GM04503 (cell line): ENCODE measurements at regions not wholly inside any gene's neighbourhood (a gene's known extent, or its start where the extent isn't known, plus 50 kb on each side); places are given as distances from the start of the nearest gene placed in this dataset.

Experiments used
- DNase-seq: peaks from one replicate; pipeline ENCODE4 v3.0.0-alpha.2; 2012; ENCODE audit warnings: low read depth

- DNase-seq: no peak
Measured at GRCh38 chr12:126704609-126705008, 1562.4 kb upstream of the TMEM132C start.

- DNase-seq: no peak
Measured at GRCh38 chr12:126706300-126706699, 1560.7 kb upstream of the TMEM132C start.

- DNase-seq: peak; percentile 5
Measured at GRCh38 chr12:126708492-126708896, 1558.5 kb upstream of the TMEM132C start.

DNA sequence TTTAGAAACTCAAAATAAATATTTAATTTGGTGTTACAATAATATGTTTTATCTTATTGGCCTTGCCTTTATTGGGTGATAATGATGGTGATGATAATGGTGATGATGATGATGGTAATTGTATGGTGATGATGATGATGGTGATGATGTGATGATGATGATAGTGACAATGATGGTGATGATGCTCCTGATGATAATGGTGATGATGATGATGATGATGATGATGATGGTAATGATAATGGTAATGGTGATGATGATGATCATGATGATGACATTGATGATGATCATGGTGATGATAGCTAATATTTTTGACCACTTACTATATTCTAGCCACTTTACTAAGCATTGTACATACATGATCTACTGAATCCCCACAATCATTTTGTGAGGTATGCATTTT lies 1548.6 kb upstream of the TMEM132C start:
- DNase-seq: no peak

DNA sequence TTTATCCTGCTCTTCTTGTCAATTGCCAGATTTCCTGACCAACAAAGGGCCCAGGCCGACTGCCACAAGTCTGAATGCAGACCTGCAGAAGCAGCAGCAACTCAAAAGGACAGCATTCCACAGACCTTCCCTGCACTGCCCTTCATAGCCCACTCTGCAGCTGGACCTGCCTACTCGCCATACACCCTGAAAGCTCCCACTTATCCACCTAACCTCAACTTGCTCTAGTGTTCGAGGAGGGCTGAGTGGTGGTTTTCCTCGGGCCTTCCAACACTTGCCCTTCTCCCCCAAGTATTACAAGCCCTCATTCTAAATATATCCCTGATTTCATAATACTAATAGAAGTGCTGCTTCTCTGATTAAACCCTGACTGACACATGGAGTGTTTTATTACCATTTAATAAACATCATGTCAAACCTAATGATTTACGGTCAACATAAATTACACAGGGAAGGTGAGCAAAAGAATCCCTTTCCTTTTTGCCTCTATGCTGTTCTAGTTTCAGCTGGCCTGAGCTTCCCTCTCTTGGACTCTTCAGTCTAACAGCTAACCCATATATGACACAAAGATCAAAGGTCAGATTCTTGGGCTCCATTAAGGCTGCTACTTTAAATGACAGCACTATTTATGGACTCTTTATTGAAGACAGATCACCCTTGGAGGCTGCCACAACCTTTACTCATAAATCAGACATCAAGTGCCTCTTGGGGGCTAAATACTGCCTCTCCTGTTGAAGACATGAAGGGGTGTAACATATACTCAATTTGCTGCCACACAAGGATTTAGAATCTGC lies 1546.9 kb upstream of the TMEM132C start:
- DNase-seq: no peak

GRCh38 chr12:126726481-126727217 lies 1540.3 kb upstream of the TMEM132C start:
- DNase-seq: no peak

GRCh38 chr12:126727218-126728075 lies 1539.5 kb upstream of the TMEM132C start:
- DNase-seq: no peak

DNA sequence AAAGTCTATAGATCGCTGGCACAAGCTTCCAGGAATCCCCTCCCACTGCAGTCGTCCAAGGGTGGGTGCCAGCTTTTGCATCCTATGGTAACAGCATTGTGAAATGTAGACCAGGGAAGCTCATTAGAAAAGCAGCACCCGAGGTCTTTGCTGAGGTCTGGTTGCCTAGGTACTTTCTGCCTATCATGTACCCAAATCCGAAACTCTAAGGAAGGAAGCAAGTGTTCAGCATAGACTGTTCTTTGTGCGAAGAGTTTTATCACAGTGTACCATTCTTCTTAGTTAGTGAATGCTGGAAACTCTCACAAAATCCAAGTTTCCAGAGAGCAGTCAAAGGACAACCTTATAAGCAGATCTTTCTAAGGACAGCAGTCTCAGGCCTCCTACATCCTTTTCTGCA lies 1532.7 kb upstream of the TMEM132C start:
- DNase-seq: no peak

DNA sequence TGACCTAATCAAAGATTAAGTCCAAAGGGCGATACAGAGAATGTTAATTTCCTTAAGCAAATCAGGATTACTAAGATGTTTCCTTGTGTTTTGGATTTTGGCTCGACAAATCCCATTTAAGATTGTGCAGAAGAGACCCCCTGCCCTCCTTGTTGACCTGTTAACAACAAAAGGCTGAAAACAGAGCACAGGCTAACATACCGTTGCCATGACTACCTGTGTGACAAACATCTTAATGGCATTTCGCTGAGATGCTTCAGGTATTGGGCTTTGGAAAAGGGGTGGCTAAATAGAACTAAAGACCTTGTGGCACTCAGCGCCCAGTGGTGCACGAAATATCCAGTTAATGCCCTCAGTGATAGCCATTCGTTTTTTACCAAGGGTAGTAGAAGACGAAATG lies 1532.3 kb upstream of the TMEM132C start:
- DNase-seq: no peak

GRCh38 chr12:126741536-126742240 lies 1525.3 kb upstream of the TMEM132C start:
- DNase-seq: no peak

DNA sequence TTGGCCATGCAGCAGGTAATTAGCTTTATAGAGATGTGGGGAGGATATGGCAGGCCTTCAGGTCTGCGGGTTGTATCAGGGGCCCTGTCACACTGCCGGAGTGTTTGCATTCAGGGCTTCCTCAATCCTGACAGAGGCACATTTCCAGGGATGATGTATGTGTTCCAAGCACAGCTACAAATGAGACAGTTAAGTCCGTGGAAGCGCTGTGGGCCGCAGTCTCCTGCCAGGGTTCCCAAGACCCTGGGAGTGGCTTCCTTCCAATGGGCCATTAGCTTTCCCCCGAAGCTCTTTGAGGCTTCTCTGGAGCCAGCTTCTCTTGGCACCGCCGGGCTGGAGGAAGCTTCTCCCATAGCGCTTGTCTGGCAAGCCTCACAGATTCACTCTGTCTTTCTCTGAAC lies 1524.7 kb upstream of the TMEM132C start:
- no peak for DNase-seq

DNA sequence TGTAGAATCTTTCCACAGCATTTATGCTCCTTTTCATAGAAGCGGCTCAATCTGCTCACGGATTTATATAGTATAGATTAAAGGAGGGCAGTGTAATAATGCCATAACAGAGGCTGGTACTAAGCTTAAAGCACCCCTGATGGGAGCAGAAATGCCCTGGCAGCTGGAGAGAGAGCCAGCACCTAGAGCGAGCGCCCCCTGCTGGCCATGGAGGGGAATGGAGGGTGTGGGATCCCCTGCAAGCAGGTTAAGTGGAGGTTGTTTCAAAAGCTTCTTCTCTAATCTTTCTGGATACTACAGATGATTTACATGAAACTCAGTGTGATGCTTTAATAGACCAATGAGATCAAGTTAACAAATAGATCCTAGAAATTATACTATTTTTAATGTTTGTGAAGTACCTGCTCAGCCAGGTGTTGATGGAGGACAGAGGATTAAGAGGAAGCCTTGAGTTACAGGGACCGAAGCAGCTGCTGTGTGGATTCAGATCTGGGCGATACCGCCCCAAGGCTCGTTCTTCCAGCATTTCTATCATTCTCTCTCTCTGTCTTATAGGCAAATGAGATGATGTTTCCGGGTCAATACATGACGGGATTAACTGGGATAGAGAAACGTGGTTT lies 1519.3 kb upstream of the TMEM132C start:
- DNase-seq: no peak

GRCh38 chr12:126752021-126752420 lies 1514.9 kb upstream of the TMEM132C start:
- no peak for DNase-seq

GRCh38 chr12:126757326-126757725 lies 1509.6 kb upstream of the TMEM132C start:
- no peak for DNase-seq

GRCh38 chr12:126760092-126760491 lies 1506.9 kb upstream of the TMEM132C start:
- DNase-seq: no peak

GRCh38 chr12:126761420-126761819 lies 1505.5 kb upstream of the TMEM132C start:
- DNase-seq: no peak

- DNase-seq: no peak
Measured at GRCh38 chr12:126762150-126762549, 1504.8 kb upstream of the TMEM132C start.

- DNase-seq: no peak
Measured at GRCh38 chr12:126763359-126763758, 1503.6 kb upstream of the TMEM132C start.

DNA sequence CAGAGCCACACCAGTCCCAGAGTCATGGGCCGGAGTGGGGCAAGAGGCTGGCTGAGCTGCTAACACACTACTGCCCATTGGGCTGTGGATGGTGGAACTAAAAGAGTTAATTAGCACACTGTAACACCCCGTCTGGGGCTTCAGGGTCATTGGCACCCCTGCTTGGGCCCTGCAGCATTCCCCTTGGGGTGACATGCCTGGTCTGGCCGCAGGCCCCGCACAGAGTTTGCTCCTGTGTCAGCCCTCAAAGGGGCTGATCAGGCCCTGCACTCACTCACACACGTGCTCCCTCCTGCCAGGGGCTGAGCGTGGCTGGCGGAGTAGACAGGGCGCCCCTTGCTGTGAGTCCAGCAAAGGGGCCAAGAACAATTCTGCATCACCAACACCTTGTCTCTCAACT lies 1499.6 kb upstream of the TMEM132C start:
- DNase-seq: no peak

GRCh38 chr12:126768517-126768916 lies 1498.5 kb upstream of the TMEM132C start:
- no peak for DNase-seq

- no peak for DNase-seq
Measured at GRCh38 chr12:126770188-126770587, 1496.8 kb upstream of the TMEM132C start.
